ENCODE measurements at regions not wholly inside any gene's neighbourhood (a gene's known extent, or its start where the extent isn't known, plus 50 kb on each side); places are given as distances from the start of the nearest gene placed in this dataset.

- no peaks in the 10 kb centered on the region for H3K4me1 ChIP-seq (ENCODE audit: control insufficient read depth in 1 of 2, insufficient read depth in 1 of 2, low read depth in 1 of 2, low read length in 1 of 2)
- no peak overlapping the region for H3K27ac ChIP-seq
- H3K36me3 ChIP-seq: no peaks in the 10 kb centered on the region
- no peak for TF ChIP-seq CTCF (IDR thresholded peaks at IDR 0.05)
- no peaks in the 10 kb centered on the region for H3K27me3 ChIP-seq
- H3K9me3 ChIP-seq: no peaks in the 10 kb centered on the region
- H3K4me3 ChIP-seq (ENCODE audit: low read depth in 1 of 2, low read length in 1 of 2): no peak overlapping the region
Observed at GRCh38 chr2:52402128-52402527, 1365.5 kb upstream of the CHAC2 start.

GRCh38 chr2:52396836-52397235 is 1364.9 kb upstream of the NRXN1 start:
- no peak for TF ChIP-seq CTCF (IDR thresholded peaks at IDR 0.05)
- no peaks in the 10 kb centered on the region for H3K9me3 ChIP-seq
- H3K27me3 ChIP-seq: no peaks in the 10 kb centered on the region
- H3K36me3 ChIP-seq: no peaks in the 10 kb centered on the region
- H3K4me1 ChIP-seq (ENCODE audit: control insufficient read depth in 1 of 2, insufficient read depth in 1 of 2, low read depth in 1 of 2, low read length in 1 of 2): no peaks in the 10 kb centered on the region
- H3K27ac ChIP-seq: no peak overlapping the region
- H3K4me3 ChIP-seq (ENCODE audit: low read depth in 1 of 2, low read length in 1 of 2): no peak overlapping the region

GRCh38 chr2:52395912-52396311 is 1364.0 kb upstream of the NRXN1 start:
- Histone ChIP-seq H3K27ac (no peak overlapping the region), H3K4me3 (ENCODE audit: low read depth in 1 of 2, low read length in 1 of 2) (no peak overlapping the region), H3K9me3 (no peaks in the 10 kb centered on the region), H3K27me3 (no peaks in the 10 kb centered on the region), H3K36me3 (no peaks in the 10 kb centered on the region), H3K4me1 (ENCODE audit: control insufficient read depth in 1 of 2, insufficient read depth in 1 of 2, low read depth in 1 of 2, low read length in 1 of 2) (no peaks in the 10 kb centered on the region)
- TF ChIP-seq CTCF (IDR thresholded peaks at IDR 0.05): no peak

- H3K4me3 ChIP-seq (ENCODE audit: low read depth in 1 of 2, low read length in 1 of 2): no peak overlapping the region
- H3K36me3 ChIP-seq: no peaks in the 10 kb centered on the region
- no peak overlapping the region for H3K27ac ChIP-seq
- H3K4me1 ChIP-seq (ENCODE audit: control insufficient read depth in 1 of 2, insufficient read depth in 1 of 2, low read depth in 1 of 2, low read length in 1 of 2): no peaks in the 10 kb centered on the region
- no peaks in the 10 kb centered on the region for H3K27me3 ChIP-seq
- TF ChIP-seq CTCF (IDR thresholded peaks at IDR 0.05): no peak
- no peaks in the 10 kb centered on the region for H3K9me3 ChIP-seq
Observed at GRCh38 chr2:52391621-52392020, 1359.7 kb upstream of the NRXN1 start.

GRCh38 chr2:52390651-52391050 is 1358.7 kb upstream of the NRXN1 start:
- TF ChIP-seq CTCF (IDR thresholded peaks at IDR 0.05): no peak
- Histone ChIP-seq H3K27ac (no peak overlapping the region), H3K27me3 (no peaks in the 10 kb centered on the region), H3K4me3 (ENCODE audit: low read depth in 1 of 2, low read length in 1 of 2) (no peak overlapping the region), H3K36me3 (no peaks in the 10 kb centered on the region), H3K9me3 (no peaks in the 10 kb centered on the region), H3K4me1 (ENCODE audit: control insufficient read depth in 1 of 2, insufficient read depth in 1 of 2, low read depth in 1 of 2, low read length in 1 of 2) (no peaks in the 10 kb centered on the region)
